Rectal smooth muscle tissue (tissue), 1 donor: ENCODE measurements at regions not wholly inside any gene's neighbourhood (a gene's known extent, or its start where the extent isn't known, plus 50 kb on each side); places are given as distances from the start of the nearest gene placed in this dataset.

Experiments used
- H3K27ac ChIP-seq: one replicate; pipeline ENCODE4 v1.7.0; 2013; ENCODE audit warnings: low read depth, low read length, inconsistent platforms
- H3K27me3 ChIP-seq: one replicate; pipeline ENCODE4 v1.7.0; 2013; ENCODE audit warnings: low read length; ENCODE audit not compliant: control insufficient read depth, insufficient read depth
- H3K36me3 ChIP-seq: one replicate; pipeline ENCODE4 v1.7.0; 2013; ENCODE audit warnings: low read length; ENCODE audit not compliant: control insufficient read depth, insufficient read depth
- H3K4me1 ChIP-seq: one replicate; pipeline ENCODE4 v1.7.0; 2013; ENCODE audit warnings: low read length; ENCODE audit not compliant: control insufficient read depth, insufficient read depth
- H3K4me3 ChIP-seq: one replicate; pipeline ENCODE4 v1.7.0; 2013; ENCODE audit warnings: low read length
- H3K9ac ChIP-seq: one replicate; pipeline ENCODE4 v1.7.0; 2013; ENCODE audit warnings: low read length

DNA sequence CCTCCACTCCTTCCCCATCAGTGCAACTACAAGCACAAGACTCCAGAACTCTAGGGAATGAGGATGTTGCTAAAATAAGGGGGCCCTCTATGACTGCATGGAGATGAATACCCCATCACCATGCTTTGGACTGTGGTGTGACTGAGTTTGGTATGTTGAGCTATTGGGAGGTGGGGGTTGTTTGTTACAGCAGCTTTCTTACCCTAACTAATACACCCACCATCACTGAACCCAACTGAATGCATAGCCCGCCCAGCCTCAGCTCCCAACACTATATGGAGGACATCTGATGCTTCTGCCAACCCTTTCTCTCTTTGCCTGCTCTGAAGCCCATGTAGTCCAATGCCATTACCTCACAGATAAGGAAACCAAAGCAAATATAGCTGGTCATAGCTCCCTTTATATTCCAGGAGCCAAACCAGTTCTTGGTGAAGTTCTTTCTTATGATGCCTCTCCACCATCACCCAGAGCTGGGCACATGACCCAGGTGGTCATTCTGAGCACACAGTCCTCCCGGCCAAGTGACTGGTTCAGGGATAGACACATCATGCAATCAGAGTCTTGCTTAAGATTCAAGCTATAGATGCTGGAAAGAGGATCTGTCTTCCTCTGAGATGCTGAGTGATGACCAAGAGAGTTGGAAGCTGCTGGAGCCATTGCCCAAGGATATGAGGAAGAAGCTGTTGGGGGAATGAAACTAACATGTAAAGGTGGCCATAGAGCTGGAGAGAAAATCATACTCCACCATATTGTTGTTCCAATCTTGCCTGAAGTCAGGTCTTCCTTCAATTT lies 155.6 kb upstream of the HAAO start:
- Histone ChIP-seq H3K4me3 (no peak overlapping the region), H3K27ac (no peak overlapping the region), H3K36me3 (no peaks in the 10 kb centered on the region), H3K9ac (no peak overlapping the region), H3K4me1 (no peaks in the 10 kb centered on the region), H3K27me3 (no peaks in the 10 kb centered on the region)

DNA sequence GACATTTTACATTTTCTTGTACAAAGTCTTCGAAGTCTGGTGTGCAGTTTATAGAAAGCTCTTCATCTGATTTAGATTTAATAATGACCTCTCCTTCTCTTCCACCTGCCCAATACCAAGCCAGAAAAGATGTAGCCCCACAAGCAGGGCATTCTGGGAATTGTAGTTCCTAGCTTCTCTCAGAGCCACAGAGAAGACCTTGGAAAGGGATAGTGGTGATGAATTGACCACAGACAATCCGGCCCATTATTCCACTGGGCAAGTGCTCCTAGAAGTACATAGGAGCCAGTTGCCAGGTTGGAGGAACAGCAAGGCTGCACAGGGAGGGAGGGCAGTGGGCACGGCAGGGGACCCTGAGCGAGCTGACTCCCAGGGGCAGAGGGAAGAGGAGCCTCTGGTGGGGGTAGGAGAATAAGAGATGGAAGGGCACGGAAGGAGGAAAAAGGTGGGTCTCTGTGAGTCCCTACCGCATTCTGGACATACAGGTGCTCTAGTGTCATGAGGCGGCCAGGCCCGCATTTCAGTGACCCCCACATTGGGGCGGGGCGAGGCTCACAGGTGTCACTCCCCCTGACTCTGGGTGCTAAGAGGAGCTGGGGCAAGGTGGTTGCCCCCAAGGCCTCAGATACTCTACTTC lies 152.5 kb upstream of the HAAO start:
- Histone ChIP-seq H3K36me3 (no peaks in the 10 kb centered on the region), H3K27ac (no peak overlapping the region), H3K4me3 (no peak overlapping the region), H3K27me3 (no peaks in the 10 kb centered on the region), H3K9ac (no peak overlapping the region), H3K4me1 (no peaks in the 10 kb centered on the region)

DNA sequence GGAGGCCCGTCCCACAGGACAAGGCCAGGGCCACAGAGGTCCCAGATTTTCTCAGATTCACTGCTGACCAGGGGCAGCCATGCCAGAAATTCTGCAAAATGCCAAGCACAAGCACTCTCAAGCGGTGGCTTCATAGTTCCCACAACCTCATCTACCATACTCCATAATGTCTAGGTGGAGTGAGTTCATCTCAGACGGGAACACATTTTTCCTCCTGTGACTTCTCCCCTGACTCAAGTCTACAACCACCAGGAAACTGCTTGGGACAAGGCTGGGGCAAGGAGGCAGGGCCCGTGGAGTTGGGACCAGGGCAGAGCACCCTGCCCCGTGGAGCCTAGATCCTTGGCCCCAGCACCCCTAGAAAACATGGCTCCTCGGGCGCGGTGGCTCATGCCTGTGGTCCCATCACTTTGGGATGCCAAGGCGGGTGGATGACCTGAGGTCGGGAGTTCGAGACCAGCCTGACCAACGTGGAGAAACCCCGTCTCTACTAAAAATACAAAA lies 150.7 kb upstream of the HAAO start:
- Histone ChIP-seq H3K9ac (no peak overlapping the region), H3K27me3 (no peaks in the 10 kb centered on the region), H3K4me1 (no peaks in the 10 kb centered on the region), H3K4me3 (no peak overlapping the region), H3K36me3 (no peaks in the 10 kb centered on the region), H3K27ac (no peak overlapping the region)

DNA sequence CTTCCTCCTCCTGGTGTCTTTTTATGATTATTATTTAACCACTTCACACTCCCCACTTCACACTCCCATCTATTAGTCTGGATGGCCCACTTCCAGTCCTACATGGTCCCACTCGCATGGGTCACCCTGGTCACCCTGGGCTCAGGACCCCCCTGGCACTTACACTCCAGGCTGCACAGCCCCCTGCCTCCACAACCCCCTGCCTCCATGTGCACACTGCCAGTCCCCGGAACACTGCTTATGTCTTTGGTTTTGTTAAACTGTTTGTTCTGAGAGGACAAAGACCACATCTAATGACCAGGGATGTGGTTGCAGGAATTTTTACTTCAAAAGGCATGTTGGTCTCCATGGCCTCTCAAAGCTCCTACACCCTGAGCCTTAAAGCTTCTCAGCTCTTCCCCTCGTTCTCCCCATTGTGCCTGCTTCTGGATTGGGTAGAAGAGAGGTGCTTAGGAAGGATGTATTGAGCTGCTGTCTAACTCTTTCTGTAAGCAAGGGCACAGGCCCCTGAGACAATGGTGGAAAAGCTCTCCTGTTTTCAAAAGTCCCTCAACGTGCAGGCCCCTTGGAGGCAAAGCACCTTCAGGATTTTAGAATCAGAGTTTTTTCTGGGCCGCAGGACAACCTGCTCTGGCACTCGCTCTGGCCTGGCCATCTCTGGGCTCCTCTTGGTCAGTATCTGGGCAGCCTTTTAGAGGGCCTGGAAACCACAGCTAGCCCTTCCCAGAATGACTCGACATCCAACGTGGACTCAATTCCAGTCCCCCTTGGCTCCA lies 150.0 kb upstream of the HAAO start:
- H3K4me3 ChIP-seq, result no peak overlapping the region
- no peaks in the 10 kb centered on the region for H3K27me3 ChIP-seq
- H3K27ac ChIP-seq, result no peak overlapping the region
- no peaks in the 10 kb centered on the region for H3K36me3 ChIP-seq
- no peak overlapping the region for H3K9ac ChIP-seq
- H3K4me1 ChIP-seq, result no peaks in the 10 kb centered on the region

DNA sequence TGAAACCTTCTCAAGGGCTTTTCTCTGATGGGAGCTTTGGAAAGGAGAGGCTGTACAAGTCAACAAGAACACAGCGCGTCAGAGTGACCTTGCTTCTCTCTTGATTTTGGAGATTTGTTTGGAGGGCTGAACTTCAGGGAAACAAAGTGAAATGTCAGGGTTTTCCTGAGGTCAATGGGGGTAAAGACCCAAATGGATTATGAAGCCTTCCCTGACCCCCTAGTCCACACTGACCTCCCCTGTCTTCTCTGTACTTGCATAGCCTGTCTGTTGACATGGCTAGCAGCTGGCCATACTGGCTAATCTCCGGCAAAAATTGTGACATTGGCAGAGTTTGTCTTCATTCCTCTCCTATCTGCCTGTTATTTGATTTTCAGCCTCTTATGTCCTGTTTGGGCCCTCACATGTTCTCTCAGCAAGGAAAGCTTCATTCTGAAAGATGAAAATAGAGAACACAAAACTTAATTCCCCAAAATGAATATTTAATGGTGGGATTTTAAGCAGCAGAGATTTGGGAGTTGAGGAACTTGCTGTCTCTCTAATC lies 149.3 kb upstream of the HAAO start:
- H3K4me1 ChIP-seq, result no peaks in the 10 kb centered on the region
- H3K4me3 ChIP-seq, result no peak overlapping the region
- H3K27me3 ChIP-seq, result no peaks in the 10 kb centered on the region
- H3K36me3 ChIP-seq, result no peaks in the 10 kb centered on the region
- no peak overlapping the region for H3K9ac ChIP-seq
- H3K27ac ChIP-seq, result no peak overlapping the region

DNA sequence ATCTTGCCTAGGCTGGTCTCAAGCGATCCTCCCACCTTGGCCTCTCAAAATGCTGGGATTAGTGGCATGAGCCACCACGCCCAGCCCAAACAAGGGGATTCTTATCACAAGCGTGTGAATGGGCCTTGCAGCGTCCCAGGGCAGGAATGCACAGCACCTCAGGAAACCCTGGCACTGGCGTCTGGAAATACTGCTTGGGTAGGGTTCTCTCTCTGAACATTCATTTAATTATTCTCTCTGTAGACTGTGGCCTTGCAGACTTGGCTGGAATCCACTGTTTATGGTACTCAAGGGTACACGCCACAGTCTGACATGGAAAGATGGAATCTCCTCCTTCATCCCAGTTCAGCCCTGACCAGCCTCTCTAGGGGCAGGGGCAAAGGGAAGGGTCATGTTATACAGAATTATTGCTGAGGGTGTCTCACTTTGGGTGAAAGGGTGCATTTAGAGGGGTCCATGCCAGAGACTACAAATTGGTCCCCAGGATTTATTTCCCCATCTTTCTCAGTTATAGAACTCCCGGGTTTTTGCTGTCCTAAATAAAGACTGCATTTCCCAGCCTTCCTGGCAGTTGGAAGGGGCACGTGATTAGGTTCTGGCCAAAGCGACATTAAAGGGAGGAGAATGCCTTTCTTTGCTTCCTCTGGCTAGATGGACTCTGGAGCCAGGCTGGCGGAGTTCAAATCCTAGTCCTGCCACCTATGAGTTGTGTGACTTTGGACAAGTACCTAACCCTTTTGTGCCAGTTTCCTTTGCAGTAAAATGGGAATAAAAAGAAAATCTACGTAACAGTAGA lies 147.2 kb upstream of the HAAO start:
- no peak overlapping the region for H3K9ac ChIP-seq
- no peaks in the 10 kb centered on the region for H3K4me1 ChIP-seq
- H3K27ac ChIP-seq, result no peak overlapping the region

DNA sequence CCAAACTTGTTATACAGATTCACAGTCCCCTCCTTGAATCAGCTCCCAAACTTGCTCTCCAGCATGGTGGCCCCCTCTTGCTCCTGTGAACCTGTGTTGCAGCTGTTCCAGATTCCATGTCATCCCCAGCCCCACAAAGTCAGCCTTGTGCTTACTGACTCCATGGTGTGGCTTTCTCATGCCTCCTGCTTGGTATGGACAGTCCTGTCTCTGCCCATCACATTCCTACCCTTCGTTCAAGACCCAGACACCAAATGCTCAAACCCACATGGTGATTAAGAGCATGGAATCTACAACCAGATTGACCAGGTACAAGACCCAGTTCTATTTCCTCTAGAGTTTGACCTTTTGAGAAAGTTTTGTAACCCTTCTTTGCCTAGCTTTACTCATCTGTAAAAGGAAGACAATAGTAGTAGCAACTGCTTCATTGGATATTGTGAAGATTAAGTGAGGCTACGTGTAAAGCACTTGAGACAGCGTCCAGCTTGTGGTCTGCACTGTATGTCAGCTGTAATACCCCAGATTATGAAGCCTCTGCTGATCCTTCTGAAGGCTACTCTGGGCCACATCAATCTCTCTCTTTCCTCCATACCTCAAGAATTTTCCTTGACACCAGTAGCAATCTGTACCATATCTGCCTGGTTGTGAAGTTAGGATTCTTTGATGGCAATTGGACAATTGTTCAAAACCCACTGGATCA lies 146.4 kb upstream of the HAAO start:
- Histone ChIP-seq H3K27me3 (no peaks in the 10 kb centered on the region), H3K9ac (no peak overlapping the region), H3K4me3 (no peak overlapping the region), H3K36me3 (no peaks in the 10 kb centered on the region), H3K4me1 (no peaks in the 10 kb centered on the region), H3K27ac (no peak overlapping the region)

More for the DNA sequence above, 147.2 kb upstream of the HAAO start:
- H3K36me3 ChIP-seq, result no peaks in the 10 kb centered on the region
- H3K4me3 ChIP-seq, result no peak overlapping the region
- no peaks in the 10 kb centered on the region for H3K27me3 ChIP-seq

DNA sequence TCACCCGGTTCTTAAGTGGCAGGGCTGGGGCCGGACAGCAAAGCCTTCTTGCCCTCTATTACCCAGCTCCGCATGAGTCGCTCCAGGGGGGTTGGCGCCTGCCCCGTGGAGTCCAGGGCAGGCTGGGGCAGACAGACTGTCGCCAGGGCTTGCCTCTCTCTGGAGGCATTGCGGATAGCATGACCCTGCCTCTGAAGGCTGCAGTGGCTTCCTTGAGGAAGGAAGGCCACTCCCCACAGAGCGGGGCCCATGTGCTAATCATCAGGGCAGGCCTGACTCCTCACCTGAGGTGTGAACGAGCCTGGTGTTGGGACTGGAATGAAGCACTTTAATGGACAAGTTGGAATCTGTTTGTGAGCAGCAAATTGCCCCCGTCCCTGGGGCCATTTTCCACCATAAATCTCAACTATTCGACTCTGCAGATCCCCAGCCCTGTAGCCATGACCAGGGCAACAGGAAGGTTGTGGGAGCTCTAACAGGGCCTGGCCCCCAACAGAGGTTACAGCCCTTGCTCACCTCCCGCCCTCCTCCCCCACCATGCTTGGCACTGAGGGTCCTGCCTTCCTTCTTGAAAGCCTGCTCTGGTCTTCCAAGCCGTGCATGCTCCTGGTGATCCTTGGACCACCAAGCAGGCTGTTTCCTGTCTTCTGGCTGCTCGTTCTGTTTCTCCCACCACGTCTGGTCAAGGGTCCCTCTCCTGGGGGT lies 144.9 kb upstream of the HAAO start:
- no peak overlapping the region for H3K9ac ChIP-seq
- peaks cover 4% of the 10 kb centered on the region for H3K4me1 ChIP-seq
- no peaks in the 10 kb centered on the region for H3K27me3 ChIP-seq
- H3K36me3 ChIP-seq, result no peaks in the 10 kb centered on the region
- no peak overlapping the region for H3K4me3 ChIP-seq
- H3K27ac ChIP-seq, result no peak overlapping the region

DNA sequence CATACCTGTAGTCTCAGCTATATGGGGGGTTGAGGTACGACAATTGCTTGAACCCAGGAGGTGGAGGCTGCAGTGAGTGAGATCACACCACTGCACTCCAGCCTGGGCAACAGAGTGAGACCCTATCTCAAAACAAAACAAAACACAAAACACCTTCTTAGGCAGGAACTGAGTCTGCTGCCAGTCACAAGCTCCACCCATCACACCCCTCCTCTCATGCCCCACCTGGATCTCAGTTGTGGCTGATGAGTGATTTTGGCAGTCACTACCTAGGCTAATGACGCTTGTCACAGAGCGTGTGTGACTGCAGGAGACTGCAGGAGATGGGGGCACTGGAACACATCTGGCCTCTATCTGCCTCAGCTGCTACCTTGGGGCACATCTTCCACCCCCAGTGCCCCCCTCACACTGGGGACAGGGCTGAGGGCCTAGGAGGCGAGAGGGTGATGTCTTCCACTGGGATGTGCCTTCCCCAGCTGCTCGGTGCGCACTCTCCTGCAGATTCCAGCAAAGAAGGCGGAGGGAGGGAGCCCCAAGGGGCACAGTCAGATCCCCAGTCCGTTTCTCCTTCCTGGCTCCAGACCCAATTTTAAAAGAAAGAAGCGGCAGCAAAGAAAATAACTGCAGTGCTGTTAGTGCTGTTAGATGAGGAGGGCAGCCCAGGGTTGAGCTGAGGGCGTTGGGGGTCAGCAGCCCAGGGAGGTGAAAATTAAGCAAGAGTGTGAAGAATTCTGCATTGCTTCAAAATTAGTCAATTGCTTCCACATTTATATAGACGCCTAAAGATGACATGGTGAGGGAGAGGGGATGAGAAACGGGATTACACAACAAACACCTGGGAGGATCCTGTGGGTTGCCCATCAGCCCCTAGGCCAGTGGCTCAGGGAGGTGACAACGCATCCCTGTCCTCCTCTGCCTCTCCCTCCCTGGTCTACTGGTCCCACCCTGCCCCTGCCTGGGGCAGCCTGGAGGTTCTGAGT lies 143.6 kb upstream of the HAAO start:
- H3K27me3 ChIP-seq, result no peaks in the 10 kb centered on the region
- no peaks in the 10 kb centered on the region for H3K36me3 ChIP-seq
- no peak overlapping the region for H3K27ac ChIP-seq
- H3K9ac ChIP-seq, result no peak overlapping the region
- no peak overlapping the region for H3K4me3 ChIP-seq
- peaks cover 6% of the 10 kb centered on the region for H3K4me1 ChIP-seq

DNA sequence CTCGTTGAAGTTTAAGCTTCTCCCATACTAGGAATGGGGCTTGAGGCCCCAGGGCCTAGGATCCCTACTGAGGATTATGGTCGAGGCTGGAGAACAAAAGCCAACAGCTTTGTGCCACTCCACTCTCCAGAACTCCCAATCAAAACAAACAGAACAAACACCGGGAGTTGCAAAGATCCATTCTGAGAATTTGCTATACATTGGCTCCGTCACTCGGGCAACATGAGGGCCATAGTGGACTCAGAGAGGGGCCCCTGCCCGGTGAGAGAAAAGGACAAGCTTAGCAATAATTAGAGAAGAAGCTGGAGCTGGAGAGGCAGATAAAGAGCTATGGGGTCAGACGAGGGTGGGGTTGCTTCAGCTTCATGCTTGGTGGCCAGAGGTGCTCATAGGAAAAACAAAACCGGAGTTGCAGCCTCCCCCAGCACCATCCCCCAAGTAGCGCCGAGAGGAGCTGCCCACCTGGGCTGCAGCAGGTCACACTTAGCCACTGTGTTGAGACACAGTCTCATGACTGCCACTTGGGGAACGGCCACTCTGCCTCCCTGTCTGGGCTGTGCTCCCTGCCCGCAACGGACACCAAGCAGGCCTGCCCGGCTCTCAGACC lies 142.3 kb upstream of the HAAO start:
- H3K27ac ChIP-seq, result no peak overlapping the region
- H3K9ac ChIP-seq, result no peak overlapping the region
- H3K4me3 ChIP-seq, result no peak overlapping the region
- no peaks in the 10 kb centered on the region for H3K36me3 ChIP-seq
- H3K27me3 ChIP-seq, result no peaks in the 10 kb centered on the region
- peaks cover 12% of the 10 kb centered on the region for H3K4me1 ChIP-seq
